GM20000 (cell line): ENCODE measurements at regions not wholly inside any gene's neighbourhood (a gene's known extent, or its start where the extent isn't known, plus 50 kb on each side); places are given as distances from the start of the nearest gene placed in this dataset.

Source experiments
- DNase-seq: peaks from one replicate; pipeline ENCODE4 v3.0.0; 2012; ENCODE audit warnings: low spot score
- CTCF ChIP-seq: IDR thresholded peaks from 2 replicates; pipeline ENCODE4 v1.5.1; 2012; ENCODE audit warnings: mild to moderate bottlenecking, control low read depth; ENCODE audit errors: extremely low read depth, missing control alignments

DNA sequence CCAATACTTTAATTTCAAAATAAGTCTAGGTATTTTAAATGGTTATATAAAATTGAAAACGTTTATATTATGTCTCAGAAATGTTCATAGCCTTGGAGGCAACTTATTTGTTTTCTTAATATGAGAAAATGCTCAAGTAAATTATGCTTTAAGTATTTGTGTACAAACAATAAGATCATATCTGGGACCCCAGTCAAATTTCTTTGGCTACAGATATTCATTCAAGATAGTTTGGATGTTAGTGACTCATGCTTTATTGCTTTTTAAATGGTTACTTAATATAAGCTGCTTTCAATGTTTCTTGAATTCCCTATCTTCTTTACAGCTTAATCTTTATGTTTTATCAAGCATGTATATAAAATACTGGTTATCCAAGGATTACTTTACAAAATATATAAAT lies 291.3 kb downstream of the KCNC2 start:
- DNase-seq: no peak
- no peak for TF ChIP-seq CTCF

DNA sequence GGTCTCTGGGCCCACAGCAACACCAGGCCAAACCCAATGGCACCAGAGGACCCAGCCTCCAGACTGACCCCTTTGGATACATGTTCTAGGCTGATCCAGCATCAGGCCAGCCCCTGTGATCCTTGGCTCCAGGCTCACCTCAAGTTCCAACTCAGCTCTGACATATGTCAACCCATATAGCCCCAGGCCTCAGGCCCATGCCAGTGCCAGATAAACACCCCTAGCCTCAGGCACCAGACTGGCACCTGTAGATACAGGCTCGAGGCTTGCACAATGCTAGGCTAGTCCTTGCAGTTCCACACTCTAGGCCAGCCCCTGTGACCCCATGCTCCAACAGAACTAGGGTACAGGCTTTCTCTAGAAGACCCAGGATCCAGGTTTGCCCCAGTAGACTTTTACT lies 287.5 kb downstream of the KCNC2 start:
- TF ChIP-seq CTCF: no peak
- DNase-seq: no peak

GRCh38 chr12:74922642-74923041 lies 287.0 kb downstream of the KCNC2 start:
- no peak for TF ChIP-seq CTCF
- DNase-seq: no peak

DNA sequence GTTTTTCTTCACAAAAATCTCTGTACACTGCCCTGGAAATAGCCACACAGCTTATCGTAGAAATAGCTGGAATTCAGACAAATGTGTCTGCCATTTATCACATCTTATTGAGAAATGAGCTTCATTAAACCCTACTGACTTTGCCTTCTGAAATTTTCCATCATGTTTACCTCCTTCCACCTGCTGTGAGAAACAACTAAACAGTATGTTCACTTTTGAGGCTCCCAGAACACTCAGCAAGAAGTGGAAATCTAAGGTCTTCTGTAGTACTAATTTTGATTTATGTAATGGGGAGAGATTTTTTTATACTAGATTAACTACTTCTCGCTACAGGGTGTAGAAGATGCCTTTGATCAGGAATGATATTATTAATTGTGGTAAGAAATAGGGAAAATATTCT lies 268.0 kb downstream of the KCNC2 start:
- TF ChIP-seq CTCF: no peak
- no peak for DNase-seq

GRCh38 chr12:74945771-74946198 lies 263.9 kb downstream of the KCNC2 start:
- no peak for TF ChIP-seq CTCF
- no peak for DNase-seq

GRCh38 chr12:74953697-74954096 lies 255.9 kb downstream of the KCNC2 start:
- TF ChIP-seq CTCF: no peak
- no peak for DNase-seq

- no peak for DNase-seq
- TF ChIP-seq CTCF: no peak
These were observed 252.4 kb downstream of the KCNC2 start for GRCh38 chr12:74957231-74957630.
